ENCODE measurements at regions not wholly inside any gene's neighbourhood (a gene's known extent, or its start where the extent isn't known, plus 50 kb on each side); places are given as distances from the start of the nearest gene placed in this dataset.

DNA sequence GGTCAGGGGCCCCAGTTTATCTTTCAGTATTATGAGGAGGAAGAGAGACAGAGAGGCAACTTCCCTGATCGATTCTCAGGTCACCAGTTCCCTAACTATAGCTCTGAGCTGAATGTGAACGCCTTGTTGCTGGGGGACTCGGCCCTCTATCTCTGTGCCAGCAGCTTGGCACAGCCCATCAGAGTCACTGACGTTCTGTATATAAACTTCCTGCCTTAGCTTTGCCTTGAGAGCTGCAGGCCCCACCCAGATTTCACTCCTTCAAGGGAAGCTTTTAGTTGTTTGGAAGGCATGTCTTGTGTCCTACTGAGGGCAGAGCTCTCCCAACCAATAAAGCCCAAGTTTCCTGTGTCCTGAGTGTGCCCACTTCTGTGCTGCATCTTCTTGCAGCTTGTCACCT lies 242.5 kb upstream of the PRSS58 start:
- H3K9ac ChIP-seq (ENCODE audit: low read length): no peak overlapping the region
- no TSS peak for BruUV-seq (replicated peaks)
- no peaks in the 10 kb centered on the region for H3K9me3 ChIP-seq (ENCODE audit: control insufficient read depth in 1 of 2, insufficient read depth in 1 of 2, low read depth in 1 of 2, low read length in 2 of 2)
- H3K4me1 ChIP-seq (ENCODE audit: control insufficient read depth in 1 of 2, insufficient read depth in 2 of 2, low read length in 2 of 2): peaks cover 0 to 10% of the 10 kb centered on the region in 2 experiments; a peak in 1 of 4 replicates
- H3K9me2 ChIP-seq (ENCODE audit: insufficient read depth): no peaks in the 10 kb centered on the region
- H4K20me1 ChIP-seq (ENCODE audit: insufficient read depth): no peaks in the 10 kb centered on the region
- intact Hi-C loops (cut with micrococcal nuclease): no loop called here
- no peaks in the 10 kb centered on the region for H3K27me3 ChIP-seq (ENCODE audit: insufficient read depth, low read length)
- RAD21 ChIA-PET (ENCODE audit: low non-redundant PET in 1 of 2, low total read pairs in 2 of 2, uncharacterized antibody in 2 of 2, unreplicated experiment in 2 of 2): no interaction called here
- POLR2A ChIA-PET: no interaction called here
- H2AFZ ChIP-seq (ENCODE audit: low read depth, low read length, poor library complexity, severe bottlenecking): no peak overlapping the region
- CTCF ChIA-PET: interaction anchor here (1.0 to 3.2 kb wide), 5 partner anchors 14 to 161 kb away, joined by 4 to 17 read pairs (median 6); no protein-coding TSS in a partner anchor
- ATAC-seq (no peak), DNase-seq (ENCODE audit: low read depth, low spot score) (no peak)
- no peak overlapping the region for H3K27ac ChIP-seq (ENCODE audit: low read depth, low read length)
- TF ChIP-seq SP1 (IDR thresholded peaks at IDR 0.05; ENCODE audit: low read depth) (no peak), SRF (IDR thresholded peaks at IDR 0.05; ENCODE audit: low read depth) (no peak), ZFX (IDR thresholded peaks at IDR 0.05) (no peak), SIN3A (IDR thresholded peaks at IDR 0.05; ENCODE audit: low read depth) (no peak), ELF1 (IDR thresholded peaks at IDR 0.05; ENCODE audit: borderline replicate concordance, low read depth) (no peak), POLR2AphosphoS5 (IDR thresholded peaks at IDR 0.05; ENCODE audit: low read depth, low read length) (no peak), EZH2phosphoT487 (IDR thresholded peaks at IDR 0.05; ENCODE audit: borderline replicate concordance) (no peak), TCF7L2 (IDR thresholded peaks at IDR 0.05; ENCODE audit: borderline replicate concordance, extremely low read depth, insufficient read depth, insufficient read length) (no peak), YY1 (IDR thresholded peaks at IDR 0.05; ENCODE audit: extremely low read depth, insufficient replicate concordance, low read depth, low read length) (no peak), CBX3 (IDR thresholded peaks at IDR 0.05; ENCODE audit: low read depth) (no peak), ZNF274 (IDR thresholded peaks at IDR 0.05; ENCODE audit: low read depth, low read length) (no peak), CEBPB (IDR thresholded peaks at IDR 0.05; ENCODE audit: low read depth) (no peak), EZH2 (IDR thresholded peaks at IDR 0.05) (no peak), RAD21 (IDR thresholded peaks at IDR 0.05; ENCODE audit: low read depth) (no peak)
- TF ChIP-seq, protein P1, sequence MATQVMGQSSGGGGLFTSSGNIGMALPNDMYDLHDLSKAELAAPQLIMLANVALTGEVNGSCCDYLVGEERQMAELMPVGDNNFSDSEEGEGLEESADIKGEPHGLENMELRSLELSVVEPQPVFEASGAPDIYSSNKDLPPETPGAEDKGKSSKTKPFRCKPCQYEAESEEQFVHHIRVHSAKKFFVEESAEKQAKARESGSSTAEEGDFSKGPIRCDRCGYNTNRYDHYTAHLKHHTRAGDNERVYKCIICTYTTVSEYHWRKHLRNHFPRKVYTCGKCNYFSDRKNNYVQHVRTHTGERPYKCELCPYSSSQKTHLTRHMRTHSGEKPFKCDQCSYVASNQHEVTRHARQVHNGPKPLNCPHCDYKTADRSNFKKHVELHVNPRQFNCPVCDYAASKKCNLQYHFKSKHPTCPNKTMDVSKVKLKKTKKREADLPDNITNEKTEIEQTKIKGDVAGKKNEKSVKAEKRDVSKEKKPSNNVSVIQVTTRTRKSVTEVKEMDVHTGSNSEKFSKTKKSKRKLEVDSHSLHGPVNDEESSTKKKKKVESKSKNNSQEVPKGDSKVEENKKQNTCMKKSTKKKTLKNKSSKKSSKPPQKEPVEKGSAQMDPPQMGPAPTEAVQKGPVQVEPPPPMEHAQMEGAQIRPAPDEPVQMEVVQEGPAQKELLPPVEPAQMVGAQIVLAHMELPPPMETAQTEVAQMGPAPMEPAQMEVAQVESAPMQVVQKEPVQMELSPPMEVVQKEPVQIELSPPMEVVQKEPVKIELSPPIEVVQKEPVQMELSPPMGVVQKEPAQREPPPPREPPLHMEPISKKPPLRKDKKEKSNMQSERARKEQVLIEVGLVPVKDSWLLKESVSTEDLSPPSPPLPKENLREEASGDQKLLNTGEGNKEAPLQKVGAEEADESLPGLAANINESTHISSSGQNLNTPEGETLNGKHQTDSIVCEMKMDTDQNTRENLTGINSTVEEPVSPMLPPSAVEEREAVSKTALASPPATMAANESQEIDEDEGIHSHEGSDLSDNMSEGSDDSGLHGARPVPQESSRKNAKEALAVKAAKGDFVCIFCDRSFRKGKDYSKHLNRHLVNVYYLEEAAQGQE (IDR thresholded peaks at IDR 0.05; ENCODE audit: low read depth): no peak
- TF ChIP-seq, protein P2, sequence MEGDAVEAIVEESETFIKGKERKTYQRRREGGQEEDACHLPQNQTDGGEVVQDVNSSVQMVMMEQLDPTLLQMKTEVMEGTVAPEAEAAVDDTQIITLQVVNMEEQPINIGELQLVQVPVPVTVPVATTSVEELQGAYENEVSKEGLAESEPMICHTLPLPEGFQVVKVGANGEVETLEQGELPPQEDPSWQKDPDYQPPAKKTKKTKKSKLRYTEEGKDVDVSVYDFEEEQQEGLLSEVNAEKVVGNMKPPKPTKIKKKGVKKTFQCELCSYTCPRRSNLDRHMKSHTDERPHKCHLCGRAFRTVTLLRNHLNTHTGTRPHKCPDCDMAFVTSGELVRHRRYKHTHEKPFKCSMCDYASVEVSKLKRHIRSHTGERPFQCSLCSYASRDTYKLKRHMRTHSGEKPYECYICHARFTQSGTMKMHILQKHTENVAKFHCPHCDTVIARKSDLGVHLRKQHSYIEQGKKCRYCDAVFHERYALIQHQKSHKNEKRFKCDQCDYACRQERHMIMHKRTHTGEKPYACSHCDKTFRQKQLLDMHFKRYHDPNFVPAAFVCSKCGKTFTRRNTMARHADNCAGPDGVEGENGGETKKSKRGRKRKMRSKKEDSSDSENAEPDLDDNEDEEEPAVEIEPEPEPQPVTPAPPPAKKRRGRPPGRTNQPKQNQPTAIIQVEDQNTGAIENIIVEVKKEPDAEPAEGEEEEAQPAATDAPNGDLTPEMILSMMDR (IDR thresholded peaks at IDR 0.05 in 2 of 3, conservative IDR thresholded peaks at IDR 0.05 in 1 of 3; ENCODE audit: borderline replicate concordance in 1 of 3, insufficient read depth in 1 of 3, low read depth in 2 of 3, low read length in 2 of 3): no peak
- TF ChIP-seq, protein P3, sequence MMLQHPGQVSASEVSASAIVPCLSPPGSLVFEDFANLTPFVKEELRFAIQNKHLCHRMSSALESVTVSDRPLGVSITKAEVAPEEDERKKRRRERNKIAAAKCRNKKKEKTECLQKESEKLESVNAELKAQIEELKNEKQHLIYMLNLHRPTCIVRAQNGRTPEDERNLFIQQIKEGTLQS (IDR thresholded peaks at IDR 0.05): no peak
- TF ChIP-seq, protein P4, sequence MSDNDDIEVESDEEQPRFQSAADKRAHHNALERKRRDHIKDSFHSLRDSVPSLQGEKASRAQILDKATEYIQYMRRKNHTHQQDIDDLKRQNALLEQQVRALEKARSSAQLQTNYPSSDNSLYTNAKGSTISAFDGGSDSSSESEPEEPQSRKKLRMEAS (IDR thresholded peaks at IDR 0.05): no peak
- no peaks in the 10 kb centered on the region for H3K36me3 ChIP-seq (ENCODE audit: control insufficient read depth in 1 of 2, insufficient read depth in 2 of 2, low read length in 2 of 2)
- H3K79me2 ChIP-seq (ENCODE audit: insufficient read depth, low read length): no peaks in the 10 kb centered on the region
- no peak overlapping the region for H3K4me3 ChIP-seq (replicated peaks in 1 of 2; ENCODE audit: low read depth in 1 of 2, low read length in 2 of 2)
- H3K4me2 ChIP-seq (ENCODE audit: low read length): no peak overlapping the region

All from HCT116 (cell line).